Stomach (tissue), 8 donors: ENCODE measurements at regions not wholly inside any gene's neighbourhood (a gene's known extent, or its start where the extent isn't known, plus 50 kb on each side); places are given as distances from the start of the nearest gene placed in this dataset.
"Not testable (repeated sequence)": the region's sequence is repeated elsewhere in the genome, so short reads cannot be mapped to it uniquely, and the experiment has no call there.

Experiments
- DNase-seq, 2 donors: peaks; one replicate each; pipeline versions ENCODE4 v3.0.0 to v3.0.0-alpha.2; 2013 to 2019
- H3K27ac ChIP-seq, 5 donors: fragments of 200-600 bp in 4 of 5; sonication (generic) in 4 of 5; one replicate each; pipeline ENCODE4 v1.5.1; 2013 to 2019; ENCODE audit warnings: mild to moderate bottlenecking in 1 of 5, moderate library complexity in 1 of 5
- H3K27me3 ChIP-seq, 3 donors: fragments of 200-600 bp; sonication (generic); one replicate each; pipeline ENCODE4 v1.5.1; 2017 to 2019; ENCODE audit warnings: mixed run types in 1 of 3
- H3K36me3 ChIP-seq, 4 donors: fragments of 200-600 bp; sonication (generic); 1 replicate in 3 of 4; 2 replicates in 1 of 4; pipeline ENCODE4 v1.5.1; 2016 to 2019
- H3K4me1 ChIP-seq, 4 donors: fragments of 200-600 bp; sonication (generic); one replicate each; pipeline ENCODE4 v1.5.1; 2016 to 2019
- H3K4me3 ChIP-seq, 4 donors: fragments of 200-600 bp; sonication (generic) in 3 of 4; one replicate each; pipeline ENCODE4 v1.5.1; 2016 to 2019; ENCODE audit warnings: mild to moderate bottlenecking in 1 of 4
- H3K9me3 ChIP-seq, 4 donors: fragments of 200-600 bp; sonication (generic); one replicate each; pipeline ENCODE4 v1.5.1; 2016 to 2019
- CTCF ChIP-seq, 7 experiments: fragments of 450-650 bp in 4 of 7; fragments of 200-600 bp in 3 of 7; sonication (generic) in 3 of 7; IDR thresholded peaks; one replicate each; pipeline ENCODE4 v1.5.1; 2016 to 2019; ENCODE audit warnings: antibody characterized with exemption in 7 of 7, control low read depth in 2 of 7, mild to moderate bottlenecking in 1 of 7
- EP300 ChIP-seq: sonication (generic); formaldehyde crosslinking; IDR thresholded peaks from one replicate; pipeline ENCODE4 v1.6.1; 2017; ENCODE audit warnings: antibody characterized with exemption
- POLR2A ChIP-seq, 4 donors: fragments of 450-650 bp; IDR thresholded peaks; one replicate each; pipeline ENCODE4 v1.6.1; 2016; ENCODE audit warnings: antibody characterized with exemption in 4 of 4, control low read depth in 2 of 4, mild to moderate bottlenecking in 1 of 4, moderate library complexity in 1 of 4
- POLR2AphosphoS5 ChIP-seq, 3 donors: sonication (generic); formaldehyde crosslinking; IDR thresholded peaks; one replicate each; pipeline ENCODE4 v1.6.1; 2016; ENCODE audit warnings: antibody characterized with exemption in 3 of 3
- WGBS, 5 donors: extraction: QIAGEN DNeasy Blood & Tissue Kit in 3 of 5; methylation state at CpG; one replicate each; pipeline versions ENCODE4 v1.1.5 to v1.1.7; 2013 to 2018; 5-methylcytosine and 5-hydroxymethylcytosine counted together
- intact Hi-C: fragments of 100-400 bp; cut with DNase I; formaldehyde crosslinking; loops from one replicate; pipeline ENCODE4 v1.15.1; 2023; ENCODE audit warnings: low total_unique reads
- donor health status: healthy with polysubstance abuse.
- donor health status: Bipolar disorder and iron deficiency.
- donor health status: healthy.

- Histone ChIP-seq H3K9me3 (peaks cover 0 to 14% (median 10%) of the 10 kb centered on the region in 4 donors), H3K36me3 (no peaks in the 10 kb centered on the region), H3K27me3 (no peaks in the 10 kb centered on the region), H3K4me3 (no peak overlapping the region), H3K27ac (no peak overlapping the region), H3K4me1 (no peaks in the 10 kb centered on the region)
- DNase-seq = no peak
- WGBS, 5 donors = 72 to 89% (median 76%) methylated on average over 4 of the region's 4 CpGs
- intact Hi-C loops = no loop called here
- TF ChIP-seq POLR2A (IDR thresholded peaks at IDR 0.05) (no peak), POLR2AphosphoS5 (IDR thresholded peaks at IDR 0.05) (no peak), CTCF (IDR thresholded peaks at IDR 0.05) (no peak), EP300 (no peak)
Measured at GRCh38 chr1:232344791-232345399, 285.0 kb downstream of the SIPA1L2 start.

GRCh38 chr1:232344186-232344585, 285.7 kb downstream of the SIPA1L2 start:
- H3K9me3 ChIP-seq = peaks cover 0 to 14% (median 10%) of the 10 kb centered on the region in 4 donors
- DNase-seq, H3K27ac ChIP-seq, H3K27me3 ChIP-seq, H3K4me1 ChIP-seq, H3K4me3 ChIP-seq, H3K36me3 ChIP-seq, intact Hi-C loops: not testable (repeated sequence)
- 60 to 100% (median 91%) methylated on average over 1 to 3 of the region's 3 CpGs for WGBS, 5 donors

GRCh38 chr1:232340446-232340845, 289.5 kb downstream of the SIPA1L2 start:
- no peaks in the 10 kb centered on the region for H3K36me3 ChIP-seq
- no peak overlapping the region for H3K4me3 ChIP-seq
- H3K4me1 ChIP-seq = no peaks in the 10 kb centered on the region
- intact Hi-C loops = no loop called here
- WGBS, 5 donors = 71 to 83% (median 80%) methylated on average over 4 of the region's 4 CpGs
- no peak for TF ChIP-seq POLR2AphosphoS5 (IDR thresholded peaks at IDR 0.05)
- TF ChIP-seq CTCF (IDR thresholded peaks at IDR 0.05) = no peak
- TF ChIP-seq POLR2A (IDR thresholded peaks at IDR 0.05) = no peak
- TF ChIP-seq EP300 = no peak
- DNase-seq = no peak
- H3K9me3 ChIP-seq = peaks cover 0 to 11% (median 10%) of the 10 kb centered on the region in 4 donors
- peaks cover 0 to 5% (median 0%) of the 10 kb centered on the region in 3 donors for H3K27me3 ChIP-seq
- no peak overlapping the region for H3K27ac ChIP-seq

- 36 to 74% (median 63%) methylated on average over 2 of the region's 2 CpGs for WGBS, 5 donors
- intact Hi-C loops = no loop called here
- Histone ChIP-seq H3K27ac (no peak overlapping the region), H3K4me3 (no peak overlapping the region), H3K9me3 (no peaks in the 10 kb centered on the region), H3K36me3 (no peaks in the 10 kb centered on the region), H3K27me3 (peaks cover 0 to 5% (median 0%) of the 10 kb centered on the region in 3 donors), H3K4me1 (no peaks in the 10 kb centered on the region)
- DNase-seq = no peak
- TF ChIP-seq POLR2AphosphoS5 (IDR thresholded peaks at IDR 0.05) (no peak), CTCF (IDR thresholded peaks at IDR 0.05) (no peak), EP300 (no peak), POLR2A (IDR thresholded peaks at IDR 0.05) (no peak)
Measured at GRCh38 chr1:232339073-232339472, 290.9 kb downstream of the SIPA1L2 start.

GRCh38 chr1:232335741-232336293, 294.1 kb downstream of the SIPA1L2 start:
- no peak for DNase-seq
- Histone ChIP-seq H3K4me3 (no peak overlapping the region), H3K27ac (no peak overlapping the region), H3K36me3 (no peaks in the 10 kb centered on the region), H3K27me3 (peaks cover 0 to 5% (median 0%) of the 10 kb centered on the region in 3 donors), H3K4me1 (no peaks in the 10 kb centered on the region), H3K9me3 (no peaks in the 10 kb centered on the region)
- WGBS, 5 donors = 68 to 88% (median 81%) methylated on average over 4 of the region's 4 CpGs
- TF ChIP-seq EP300 (no peak), POLR2A (IDR thresholded peaks at IDR 0.05) (no peak), CTCF (IDR thresholded peaks at IDR 0.05) (no peak), POLR2AphosphoS5 (IDR thresholded peaks at IDR 0.05) (no peak)
- intact Hi-C loops = no loop called here
